ENCODE measurements at regions not wholly inside any gene's neighbourhood (a gene's known extent, or its start where the extent isn't known, plus 50 kb on each side); places are given as distances from the start of the nearest gene placed in this dataset.
"Not testable (repeated sequence)": the region's sequence is repeated elsewhere in the genome, so short reads cannot be mapped to it uniquely, and the experiment has no call there.

- not testable (repeated sequence) for H3K4me3 ChIP-seq (ENCODE audit: low read depth, low read length); DNase-seq (ENCODE audit: low read depth)
Observed at GRCh38 chr9:85792057-85792456, 50.3 kb upstream of the AGTPBP1 start.

GRCh38 chr9:85802978-85803695 is 61.4 kb upstream of the AGTPBP1 start:
- H3K4me3 ChIP-seq (ENCODE audit: low read depth, low read length); DNase-seq (ENCODE audit: low read depth): not testable (repeated sequence)

GRCh38 chr9:85804847-85805133 is 63.0 kb upstream of the AGTPBP1 start:
- peak overlapping the region; percentile 87 for H3K4me3 ChIP-seq (ENCODE audit: low read depth, low read length)
- not testable (repeated sequence) for DNase-seq (ENCODE audit: low read depth)

GRCh38 chr9:85805134-85806005 is 63.6 kb upstream of the AGTPBP1 start:
- H3K4me3 ChIP-seq (ENCODE audit: low read depth, low read length) = peak overlapping the region; percentile 87
- peak; percentile 34 for TF ChIP-seq CTCF (IDR thresholded peaks at IDR 0.05; ENCODE audit: low read depth, low read length, missing control alignments)

GRCh38 chr9:85808329-85808728 is 66.6 kb upstream of the AGTPBP1 start:
- not testable (repeated sequence) for H3K4me3 ChIP-seq (ENCODE audit: low read depth, low read length); DNase-seq (ENCODE audit: low read depth)

More at GRCh38 chr9:85805134-85806005, 63.6 kb upstream of the AGTPBP1 start:
- DNase-seq (ENCODE audit: low read depth) = peak; percentile 39

GRCh38 chr9:85813388-85813787 is 71.6 kb upstream of the AGTPBP1 start:
- not testable (repeated sequence) for DNase-seq (ENCODE audit: low read depth); H3K4me3 ChIP-seq (ENCODE audit: low read depth, low read length)

GRCh38 chr9:85814800-85815199 is 73.0 kb upstream of the AGTPBP1 start:
- not testable (repeated sequence) for DNase-seq (ENCODE audit: low read depth); H3K4me3 ChIP-seq (ENCODE audit: low read depth, low read length)

GRCh38 chr9:85818971-85819370 is 77.2 kb upstream of the AGTPBP1 start:
- peak; percentile 17 for TF ChIP-seq CTCF (IDR thresholded peaks at IDR 0.05; ENCODE audit: low read depth, low read length, missing control alignments)
- H3K4me3 ChIP-seq (ENCODE audit: low read depth, low read length); DNase-seq (ENCODE audit: low read depth): not testable (repeated sequence)

GRCh38 chr9:85820598-85820997 is 78.8 kb upstream of the AGTPBP1 start:
- not testable (repeated sequence) for DNase-seq (ENCODE audit: low read depth); H3K4me3 ChIP-seq (ENCODE audit: low read depth, low read length)

- DNase-seq (ENCODE audit: low read depth); H3K4me3 ChIP-seq (ENCODE audit: low read depth, low read length): not testable (repeated sequence)
- peak; percentile 32 for TF ChIP-seq CTCF (IDR thresholded peaks at IDR 0.05; ENCODE audit: low read depth, low read length, missing control alignments)
Observed at GRCh38 chr9:85824949-85825348, 83.2 kb upstream of the AGTPBP1 start.

GRCh38 chr9:85834591-85834990 is 92.8 kb upstream of the AGTPBP1 start:
- not testable (repeated sequence) for DNase-seq (ENCODE audit: low read depth); H3K4me3 ChIP-seq (ENCODE audit: low read depth, low read length)

GRCh38 chr9:85843949-85844348 is 97.0 kb upstream of the NAA35 start:
- H3K4me3 ChIP-seq (ENCODE audit: low read depth, low read length); DNase-seq (ENCODE audit: low read depth): not testable (repeated sequence)

GRCh38 chr9:85847782-85848181 is 93.2 kb upstream of the NAA35 start:
- DNase-seq (ENCODE audit: low read depth); H3K4me3 ChIP-seq (ENCODE audit: low read depth, low read length): not testable (repeated sequence)

Data from GM12864 (cell line).